ENCODE measurements at regions not wholly inside any gene's neighbourhood (a gene's known extent, or its start where the extent isn't known, plus 50 kb on each side); places are given as distances from the start of the nearest gene placed in this dataset. TPM values are rescaled to one million over a fixed set of nuclear protein-coding genes. Genes with fewer than 3 reads are reported as not detected.

- TF ChIP-seq CTCF (IDR thresholded peaks at IDR 0.05; ENCODE audit: insufficient read depth, low read depth, low read length), result no peak
- no peak for DNase-seq (ENCODE audit: low read depth)
- H3K4me3 ChIP-seq (ENCODE audit: low read depth, low read length), result no peak overlapping the region
Observed at GRCh38 chr1:193306430-193306829, 120.0 kb upstream of the B3GALT2 start.

Small RNA genes lying in the stretch of these regions (small RNA-seq; reads per million reads assigned to genes)
- not detected for gene RNU6-983P

Data from fibroblast of villous mesenchyme (primary cell).